Skin of body (tissue), 1 donor: ENCODE measurements at regions not wholly inside any gene's neighbourhood (a gene's known extent, or its start where the extent isn't known, plus 50 kb on each side); places are given as distances from the start of the nearest gene placed in this dataset.
"Not testable (repeated sequence)": the region's sequence is repeated elsewhere in the genome, so short reads cannot be mapped to it uniquely, and the experiment has no call there.

Experiments used
- DNase-seq: peaks from one replicate; lab custom pipeline; 2025; lab: John Stamatoyannopoulos, UW

DNA sequence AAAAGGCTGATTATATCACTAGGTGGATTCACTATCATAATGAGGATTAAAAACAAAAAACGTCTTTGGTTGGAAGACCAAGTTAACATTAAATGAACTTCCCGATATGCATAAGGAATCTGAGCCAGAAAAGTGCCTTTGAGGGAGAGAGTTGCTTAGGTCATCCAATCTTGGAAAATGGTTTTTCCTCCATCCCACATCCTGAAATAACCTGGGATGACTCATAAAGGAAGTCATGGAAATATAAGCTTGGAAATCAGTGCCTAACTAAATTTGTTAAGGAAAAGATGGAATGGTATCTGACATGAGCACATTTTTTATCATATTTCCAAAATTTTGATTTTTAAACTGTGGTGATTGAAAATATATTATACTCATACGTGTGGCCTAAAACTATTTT, 66.0 kb downstream of the KBTBD8 start:
- no peak for DNase-seq

DNA sequence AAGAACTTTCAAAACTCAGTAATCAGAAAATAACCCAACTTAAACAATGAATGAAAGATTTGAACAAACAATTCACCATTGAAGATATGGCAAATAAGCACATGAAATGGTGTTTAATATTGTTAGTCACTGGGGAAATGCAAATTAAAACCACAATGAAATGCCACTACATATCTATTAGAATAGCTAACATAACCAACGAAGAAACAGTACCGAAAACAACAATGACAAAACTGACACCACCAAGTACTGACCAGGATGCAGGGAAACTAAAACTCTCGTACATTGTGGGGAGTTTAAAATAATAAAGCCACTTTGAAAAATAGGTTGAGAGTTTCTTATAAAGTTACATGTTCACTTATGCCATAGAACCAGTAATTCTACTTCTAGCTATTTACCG, 69.1 kb downstream of the KBTBD8 start:
- DNase-seq = no peak

DNA sequence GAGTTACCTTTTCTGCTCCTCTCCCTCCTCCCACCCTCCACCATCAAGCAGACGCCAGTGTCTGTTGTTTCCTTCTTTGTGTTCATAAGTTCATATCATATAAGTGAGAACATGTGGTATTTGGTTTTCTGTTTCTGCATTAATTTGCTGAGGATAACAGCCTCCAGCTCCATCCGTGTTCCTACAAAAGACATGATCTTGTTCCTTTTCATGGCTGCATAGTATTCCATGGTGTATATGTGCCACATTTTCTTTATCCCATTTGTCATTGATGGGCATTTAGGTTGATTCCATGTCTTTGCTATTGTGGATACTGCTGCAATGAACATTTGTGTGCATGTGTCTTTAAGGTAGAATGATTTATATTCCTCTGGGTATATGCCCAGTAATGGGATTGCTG, 74.5 kb downstream of the KBTBD8 start:
- DNase-seq = not testable (repeated sequence)

DNA sequence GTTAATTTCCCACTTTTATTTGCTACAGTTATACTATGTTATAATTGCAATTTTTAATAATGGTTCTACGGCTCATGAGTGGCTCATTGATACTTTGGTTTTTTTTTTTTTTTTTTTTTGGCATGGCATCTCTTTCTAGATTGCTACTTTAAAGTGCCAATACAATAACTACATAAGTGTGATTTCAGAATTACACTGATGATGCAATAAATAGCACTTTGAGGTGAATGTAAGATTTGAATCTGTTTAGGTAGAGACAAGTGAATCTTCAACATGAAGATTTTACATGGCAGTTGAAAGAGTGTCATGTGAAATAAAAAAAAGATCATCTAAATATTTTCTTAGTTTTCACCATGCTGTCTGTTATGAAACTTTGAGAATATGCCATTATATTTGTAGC, 75.7 kb downstream of the KBTBD8 start:
- DNase-seq = no peak

DNA sequence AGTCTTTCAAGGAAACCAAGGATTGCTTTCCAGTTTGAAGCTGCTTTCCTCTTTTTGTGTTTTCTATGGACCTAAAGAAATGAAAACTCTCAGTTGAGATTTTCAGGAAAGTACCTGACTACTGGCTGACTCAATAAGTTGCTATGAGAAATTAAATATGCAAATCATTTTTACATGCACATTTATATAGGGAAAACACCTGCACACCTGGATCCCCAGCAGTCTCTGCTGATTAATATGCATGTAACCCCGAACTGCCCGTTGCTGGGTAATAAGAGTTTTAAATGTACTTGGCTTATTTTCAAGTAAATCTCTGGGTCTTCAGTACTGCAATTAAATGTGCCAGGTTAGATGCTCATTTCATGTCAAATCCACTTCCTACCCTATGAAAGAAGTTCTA, 77.2 kb downstream of the KBTBD8 start:
- no peak for DNase-seq

DNA sequence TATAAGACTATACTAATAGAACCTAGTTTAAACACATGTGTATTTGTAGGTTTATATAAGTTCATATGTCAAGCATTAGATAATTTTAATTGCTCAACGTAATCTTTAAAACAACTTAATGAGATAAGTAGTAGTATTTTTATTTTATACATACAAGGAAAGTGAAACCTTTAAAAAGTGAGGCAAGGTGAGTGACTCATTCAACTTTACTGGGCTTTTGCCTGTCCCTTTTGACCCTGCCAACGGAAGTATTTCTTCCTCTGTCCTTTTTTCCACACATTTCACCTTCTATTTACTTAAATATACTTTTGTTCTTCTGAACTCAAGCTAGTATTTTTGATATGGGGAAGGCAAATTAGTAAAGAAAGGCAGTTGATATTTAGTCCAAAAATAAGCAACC, 78.5 kb downstream of the KBTBD8 start:
- DNase-seq = no peak

GRCh38 chr3:67077656-67078055, 79.5 kb downstream of the KBTBD8 start:
- DNase-seq = no peak

DNA sequence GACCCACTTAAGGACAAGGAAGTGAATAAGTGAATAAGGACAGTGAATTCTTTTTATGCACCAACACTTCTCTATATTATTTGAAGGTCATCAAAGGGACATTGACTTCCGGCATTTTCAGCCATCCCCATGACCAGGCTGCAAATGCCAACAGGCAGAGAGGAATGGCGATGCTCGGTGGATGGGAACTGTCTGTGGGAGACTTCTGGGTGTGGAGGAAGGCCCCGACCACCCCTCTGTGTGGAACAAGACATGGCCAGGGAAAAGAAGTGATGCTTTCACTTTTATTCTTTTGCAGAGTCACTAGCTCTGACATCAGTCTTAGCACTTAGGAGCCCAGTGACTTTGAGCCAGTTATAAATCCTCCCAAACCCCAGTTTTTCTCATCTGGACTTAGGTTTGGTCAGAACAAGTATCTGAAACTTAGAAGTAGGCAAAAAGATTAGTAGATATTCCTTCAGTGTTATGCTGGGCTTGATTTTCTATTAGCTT, 84.5 kb downstream of the KBTBD8 start:
- DNase-seq = no peak

DNA sequence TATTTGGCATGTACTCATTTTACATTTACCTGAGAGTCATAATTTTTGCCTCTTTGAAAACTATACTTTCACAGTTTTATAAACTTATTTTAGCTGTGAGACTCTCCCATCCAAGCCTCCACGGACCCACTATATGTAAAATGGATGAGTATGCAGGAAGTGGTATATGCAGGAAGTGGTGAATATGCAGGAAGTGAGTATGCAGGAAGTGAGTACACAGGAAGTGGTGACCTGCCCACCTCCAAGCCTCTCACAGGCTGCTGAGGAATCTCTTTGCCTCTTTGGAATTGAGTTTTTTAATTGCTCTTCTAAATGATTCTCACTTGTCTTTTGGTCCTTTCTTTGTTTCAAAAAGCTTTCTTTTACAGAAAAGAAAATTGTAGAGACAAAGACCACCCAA, 85.2 kb downstream of the KBTBD8 start:
- DNase-seq = no peak

- no peak for DNase-seq
Observed at GRCh38 chr3:67087788-67088187, 89.7 kb downstream of the KBTBD8 start.

DNA sequence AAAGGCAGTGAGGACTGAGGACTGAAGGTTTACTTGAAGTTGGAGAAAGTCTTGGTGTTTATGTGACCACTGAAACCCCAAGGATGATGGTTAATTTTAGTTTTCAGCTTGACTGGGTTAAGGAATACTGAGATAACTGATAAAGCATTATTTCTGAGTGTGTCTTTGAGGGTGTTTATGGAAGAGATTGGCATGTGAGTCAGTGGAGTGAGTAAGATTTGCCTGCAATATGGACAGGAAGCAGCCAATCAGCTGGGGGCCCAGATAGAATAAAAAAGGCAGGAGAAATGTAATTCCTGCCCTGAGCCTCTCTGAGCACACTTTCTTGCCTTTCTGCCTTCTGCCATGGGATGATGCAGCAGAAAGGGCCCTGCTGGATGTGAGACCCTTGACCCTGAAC, 92.4 kb downstream of the KBTBD8 start:
- DNase-seq = no peak

GRCh38 chr3:67093305-67093704, 95.2 kb downstream of the KBTBD8 start:
- DNase-seq = peak; percentile 3

DNA sequence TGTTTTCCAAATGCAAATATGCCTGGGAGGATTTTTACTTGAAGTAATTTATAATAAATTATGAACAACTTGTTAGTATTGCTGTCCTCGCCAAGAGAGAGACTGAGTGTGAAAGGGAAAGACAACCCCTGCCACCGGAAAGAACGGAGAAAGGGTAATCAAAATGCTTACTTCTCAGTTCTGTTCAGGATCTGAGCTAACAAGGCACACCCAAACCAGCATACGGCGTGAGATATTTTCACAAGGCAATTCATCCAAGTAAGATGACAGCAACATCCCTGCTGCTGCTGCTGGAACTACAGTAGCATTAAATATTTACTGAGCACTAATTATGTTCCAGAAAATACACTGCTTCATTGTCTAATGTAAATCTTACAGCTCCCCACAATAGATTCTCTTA, 96.1 kb downstream of the KBTBD8 start:
- peak; percentile 25 for DNase-seq

DNA sequence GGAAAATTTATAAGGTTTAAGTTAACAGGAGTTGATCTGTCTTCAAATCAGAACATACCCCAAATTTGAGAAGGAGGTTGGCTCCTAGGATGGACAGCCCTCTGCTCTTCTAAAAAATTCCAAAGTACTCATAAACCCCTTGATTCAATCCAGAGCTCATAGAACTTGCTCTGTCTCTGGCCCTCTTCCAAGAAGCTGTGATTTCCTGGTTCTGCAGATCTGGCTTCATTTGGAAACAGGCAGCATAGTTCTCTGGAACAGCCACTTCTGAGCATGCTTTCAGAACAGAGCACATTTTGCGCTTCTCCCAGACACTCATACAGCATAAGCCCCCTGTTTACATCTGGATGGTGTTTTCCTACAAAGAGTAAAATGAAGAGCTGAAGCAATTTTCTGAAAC, 96.7 kb downstream of the KBTBD8 start:
- peak; percentile 89 for DNase-seq

DNA sequence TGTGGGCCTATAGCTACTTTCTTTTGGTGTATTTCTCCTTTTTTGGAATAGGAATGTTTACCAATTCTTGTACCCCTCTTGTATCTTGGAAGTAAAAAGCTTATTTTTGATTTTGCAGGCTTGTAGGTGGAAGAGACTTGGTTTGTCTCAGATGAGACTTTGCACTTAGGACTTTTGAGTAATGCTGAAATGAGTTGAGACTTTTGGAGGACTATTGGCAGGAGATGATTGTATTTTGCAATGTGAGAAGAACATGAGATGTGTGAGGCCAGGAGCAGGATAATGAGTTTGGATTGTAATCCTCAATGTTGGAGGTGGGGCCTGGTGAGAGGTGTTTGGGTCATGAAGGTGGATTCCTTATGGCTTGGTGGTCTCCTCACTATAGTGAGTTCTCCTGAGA, 106.3 kb downstream of the KBTBD8 start:
- no peak for DNase-seq

GRCh38 chr3:67106874-67107273, 108.8 kb downstream of the KBTBD8 start:
- DNase-seq = no peak

GRCh38 chr3:67109651-67110204, 111.6 kb downstream of the KBTBD8 start:
- no peak for DNase-seq

DNA sequence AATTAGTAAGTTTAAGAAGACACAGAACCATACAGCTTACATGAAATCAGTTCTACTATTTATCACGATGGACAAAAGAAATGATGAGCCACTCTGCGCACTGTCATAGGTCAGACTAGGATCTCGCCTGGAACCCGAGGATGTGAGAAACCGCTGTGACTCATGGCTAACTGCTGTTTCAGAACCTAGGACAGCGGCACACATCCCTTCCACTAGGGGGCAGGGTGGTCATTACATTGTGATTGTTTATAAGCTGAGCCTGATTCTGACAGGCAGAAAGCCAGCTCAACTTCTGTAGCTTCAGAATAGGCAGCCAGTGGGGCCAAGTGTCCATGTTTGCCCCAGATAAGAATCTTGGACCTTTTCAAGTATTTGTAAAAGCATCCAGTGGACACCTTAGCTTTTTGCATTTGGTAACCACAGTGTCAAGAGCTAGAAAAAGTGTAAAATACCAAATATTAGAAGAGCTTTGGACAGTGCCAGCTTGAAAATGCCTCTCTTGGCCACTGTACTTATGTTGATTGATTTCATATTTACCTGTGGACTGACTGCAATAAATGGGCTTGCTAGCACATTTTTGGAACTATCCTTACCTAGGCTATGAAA, 115.8 kb downstream of the KBTBD8 start:
- DNase-seq = peak; percentile 76

DNA sequence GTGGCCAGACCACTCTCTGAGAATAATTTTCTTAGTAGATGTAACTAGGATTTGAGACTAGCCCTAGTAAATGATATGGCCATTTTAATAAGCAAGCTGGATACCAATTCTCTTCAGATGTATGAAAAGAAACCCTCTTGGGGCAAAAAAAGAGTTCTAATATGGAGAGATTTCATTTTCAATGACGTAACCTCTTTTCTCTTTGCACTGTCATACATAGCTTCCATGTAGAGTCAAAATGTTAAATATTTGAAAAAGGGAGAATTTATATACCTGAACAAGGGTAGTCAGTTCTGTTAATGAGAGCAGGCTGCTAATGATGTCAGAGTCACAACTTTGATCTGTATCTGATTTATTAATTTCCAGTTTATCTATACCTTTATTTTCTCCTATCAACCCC, 120.0 kb downstream of the KBTBD8 start:
- DNase-seq = no peak

- DNase-seq = peak; percentile 2
Observed at GRCh38 chr3:67118635-67119034, 120.5 kb downstream of the KBTBD8 start.

DNA sequence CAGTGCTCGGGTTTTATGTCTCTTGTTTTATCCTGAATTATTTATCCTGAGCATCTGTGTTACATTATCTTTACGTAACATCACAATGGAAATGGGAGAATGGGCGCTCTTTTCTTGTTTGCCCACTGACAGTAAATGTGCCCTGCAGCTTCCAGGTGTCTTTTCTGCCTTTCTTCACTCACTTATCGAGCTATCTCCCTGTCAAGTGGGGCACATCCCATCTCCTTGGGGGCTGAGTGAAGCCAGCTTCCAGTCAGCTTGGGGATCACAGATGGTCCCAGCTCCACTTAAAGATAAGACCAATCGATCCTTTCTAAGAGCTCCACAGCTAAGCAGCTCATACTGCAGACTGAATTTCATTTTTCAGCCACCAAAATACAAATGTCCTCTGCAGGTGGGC, 125.8 kb downstream of the KBTBD8 start:
- DNase-seq = no peak

DNA sequence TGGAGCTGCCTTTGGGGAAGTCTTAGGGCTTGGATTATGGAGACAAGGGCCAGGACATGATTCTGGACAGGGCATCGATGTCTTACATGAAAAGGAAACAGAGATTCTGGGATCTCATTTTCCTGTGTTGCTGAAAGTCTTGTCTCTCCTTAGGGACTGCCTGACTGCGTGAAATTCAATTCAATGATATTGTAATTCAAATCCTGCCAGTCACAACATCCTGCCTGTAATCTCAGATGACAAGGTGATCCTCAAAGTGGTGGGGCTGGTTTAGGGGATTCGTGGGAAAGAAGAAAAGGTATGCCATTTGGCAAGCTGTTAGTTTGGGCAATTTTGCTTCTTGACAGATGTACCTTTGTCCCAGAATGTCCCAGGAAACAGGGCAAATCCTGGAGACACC, 129.1 kb downstream of the KBTBD8 start:
- no peak for DNase-seq

DNA sequence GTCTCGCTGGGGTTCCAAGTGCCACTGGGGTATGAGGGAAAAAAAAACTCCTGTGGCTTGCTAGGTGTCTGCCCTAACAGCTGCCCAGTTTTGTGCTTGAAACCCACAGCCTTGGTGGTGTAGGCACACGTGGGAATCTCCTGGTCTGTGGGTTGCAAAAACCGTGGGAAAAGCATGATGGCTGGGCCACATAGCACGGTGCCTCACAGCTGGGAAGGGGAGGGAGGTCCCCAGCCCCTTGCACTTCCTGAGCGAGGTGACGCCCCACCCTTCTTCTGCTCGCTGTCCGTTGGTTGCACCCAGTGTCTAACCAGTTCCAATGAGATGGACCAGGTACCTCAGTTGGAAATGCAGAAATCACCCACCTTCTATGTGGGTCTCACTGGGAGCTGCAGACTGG, 144.3 kb downstream of the KBTBD8 start:
- DNase-seq = no peak

GRCh38 chr3:67145738-67146137, 147.6 kb downstream of the KBTBD8 start:
- DNase-seq = no peak
